ENCODE measurements at regions not wholly inside any gene's neighbourhood (a gene's known extent, or its start where the extent isn't known, plus 50 kb on each side); places are given as distances from the start of the nearest gene placed in this dataset.
"Not testable (repeated sequence)": the region's sequence is repeated elsewhere in the genome, so short reads cannot be mapped to it uniquely, and the experiment has no call there.

DNA sequence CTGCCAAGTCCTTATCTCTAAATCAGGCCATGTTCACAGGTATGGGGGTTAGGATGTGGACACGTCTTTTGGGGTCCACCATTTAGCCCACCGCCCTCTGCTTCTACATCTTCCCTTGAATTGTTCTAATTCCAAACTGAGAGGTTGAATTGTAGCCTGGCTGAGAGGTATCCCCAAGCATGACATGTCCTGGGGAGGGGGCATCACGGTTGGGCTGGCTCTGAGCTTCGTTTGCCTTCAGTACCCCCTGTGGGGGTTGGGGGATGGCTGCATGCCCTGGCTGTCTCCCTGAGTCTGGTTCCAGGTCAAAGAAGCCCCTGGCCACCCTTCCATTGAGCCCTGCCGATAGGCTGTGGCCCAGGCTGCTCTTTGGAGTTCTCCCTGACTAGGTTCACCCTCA lies 204.6 kb downstream of the GLRX3 start:
- no peaks in the 10 kb centered on the region for H3K27me3 ChIP-seq (replicated peaks; ENCODE audit: control insufficient read depth, insufficient read depth, low read length, poor library complexity, severe bottlenecking)
- no peak overlapping the region for H3K27ac ChIP-seq (ENCODE audit: insufficient read depth, low read length, poor library complexity, severe bottlenecking)
- no peaks in the 10 kb centered on the region for H3K36me3 ChIP-seq (ENCODE audit: control insufficient read depth, insufficient read depth, low read length)
- H3K4me3 ChIP-seq (ENCODE audit: insufficient read depth, low read depth, low read length, poor library complexity, severe bottlenecking), result no peak overlapping the region
- no peaks in the 10 kb centered on the region for H3K4me1 ChIP-seq (ENCODE audit: control insufficient read depth, insufficient read depth, low read length, poor library complexity, severe bottlenecking)
- no peak for DNase-seq
- H3K9me3 ChIP-seq (ENCODE audit: control insufficient read depth, low read length), result no peaks in the 10 kb centered on the region

DNA sequence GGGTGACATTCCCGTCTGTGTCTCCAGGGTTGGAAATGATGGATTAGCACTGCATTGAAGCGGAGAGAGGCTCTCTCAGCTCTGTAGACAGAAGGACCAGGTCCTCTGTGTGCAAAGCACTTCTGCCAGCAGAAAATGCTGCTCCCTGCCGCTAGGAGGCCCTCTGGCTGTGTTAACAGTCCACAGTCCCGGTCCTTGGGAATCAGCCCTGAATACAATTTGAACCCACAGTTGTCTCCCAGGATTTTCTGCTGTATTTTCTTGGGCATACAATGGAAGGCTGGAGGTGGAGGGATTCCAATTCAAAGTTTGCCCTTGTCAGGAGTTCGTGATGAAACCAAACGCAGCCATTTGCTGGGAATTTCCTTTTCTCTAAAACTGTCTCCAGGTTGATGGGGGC lies 205.2 kb downstream of the GLRX3 start:
- H3K27me3 ChIP-seq (replicated peaks; ENCODE audit: control insufficient read depth, insufficient read depth, low read length, poor library complexity, severe bottlenecking), result no peaks in the 10 kb centered on the region
- no peak for DNase-seq
- no peak overlapping the region for H3K27ac ChIP-seq (ENCODE audit: insufficient read depth, low read length, poor library complexity, severe bottlenecking)
- H3K4me1 ChIP-seq (ENCODE audit: control insufficient read depth, insufficient read depth, low read length, poor library complexity, severe bottlenecking), result no peaks in the 10 kb centered on the region
- H3K4me3 ChIP-seq (ENCODE audit: insufficient read depth, low read depth, low read length, poor library complexity, severe bottlenecking), result no peak overlapping the region
- H3K36me3 ChIP-seq (ENCODE audit: control insufficient read depth, insufficient read depth, low read length), result no peaks in the 10 kb centered on the region
- H3K9me3 ChIP-seq (ENCODE audit: control insufficient read depth, low read length), result no peaks in the 10 kb centered on the region

DNA sequence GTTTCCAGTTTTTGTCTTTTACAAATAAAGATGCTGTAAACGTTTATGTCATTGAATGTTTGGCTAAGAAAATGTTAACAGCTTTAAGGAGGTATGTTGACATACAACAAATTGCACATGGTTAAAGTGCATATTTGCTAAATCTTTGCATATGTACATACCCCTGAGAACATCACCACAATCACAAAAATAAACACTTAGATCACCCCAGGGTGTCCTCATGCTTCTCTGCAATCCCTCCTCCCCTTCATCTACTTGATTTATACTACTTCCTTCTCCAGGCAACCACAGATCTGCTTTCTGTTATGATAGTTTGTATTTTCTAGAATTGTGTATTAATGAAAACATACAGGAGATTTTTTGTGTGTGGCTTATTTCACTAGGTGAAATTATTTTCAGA lies 209.5 kb downstream of the GLRX3 start:
- H3K27ac ChIP-seq (ENCODE audit: insufficient read depth, low read length, poor library complexity, severe bottlenecking), result no peak overlapping the region
- H3K4me3 ChIP-seq (ENCODE audit: insufficient read depth, low read depth, low read length, poor library complexity, severe bottlenecking), result no peak overlapping the region
- no peaks in the 10 kb centered on the region for H3K4me1 ChIP-seq (ENCODE audit: control insufficient read depth, insufficient read depth, low read length, poor library complexity, severe bottlenecking)
- H3K9me3 ChIP-seq (ENCODE audit: control insufficient read depth, low read length), result no peaks in the 10 kb centered on the region
- H3K36me3 ChIP-seq (ENCODE audit: control insufficient read depth, insufficient read depth, low read length), result no peaks in the 10 kb centered on the region
- H3K27me3 ChIP-seq (replicated peaks; ENCODE audit: control insufficient read depth, insufficient read depth, low read length, poor library complexity, severe bottlenecking), result no peaks in the 10 kb centered on the region
- no peak for DNase-seq

DNA sequence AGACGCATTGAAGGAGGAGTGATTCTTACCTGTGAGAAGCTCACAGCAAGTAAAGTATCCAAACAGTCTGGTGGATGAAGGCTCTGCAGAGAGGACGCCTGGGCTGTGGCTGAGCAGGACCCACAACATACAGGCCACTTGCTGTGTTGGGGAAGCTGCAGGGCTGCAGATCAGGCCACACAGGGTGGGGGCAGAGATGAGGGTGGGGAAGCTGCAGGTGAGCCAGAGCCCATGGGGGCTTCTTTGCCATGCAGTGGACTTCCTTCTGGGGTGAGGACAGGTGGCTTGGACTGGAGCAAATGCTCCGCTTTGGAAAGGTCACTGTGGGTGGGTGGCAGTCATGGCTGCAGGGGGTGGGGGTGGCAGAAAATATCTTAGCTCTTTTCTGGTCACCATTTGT lies 214.8 kb downstream of the GLRX3 start:
- no peaks in the 10 kb centered on the region for H3K4me1 ChIP-seq (ENCODE audit: control insufficient read depth, insufficient read depth, low read length, poor library complexity, severe bottlenecking)
- H3K36me3 ChIP-seq (ENCODE audit: control insufficient read depth, insufficient read depth, low read length), result no peaks in the 10 kb centered on the region
- no peak overlapping the region for H3K4me3 ChIP-seq (ENCODE audit: insufficient read depth, low read depth, low read length, poor library complexity, severe bottlenecking)
- H3K27me3 ChIP-seq (replicated peaks; ENCODE audit: control insufficient read depth, insufficient read depth, low read length, poor library complexity, severe bottlenecking), result no peaks in the 10 kb centered on the region
- no peak overlapping the region for H3K27ac ChIP-seq (ENCODE audit: insufficient read depth, low read length, poor library complexity, severe bottlenecking)
- H3K9me3 ChIP-seq (ENCODE audit: control insufficient read depth, low read length), result no peaks in the 10 kb centered on the region
- DNase-seq, result no peak

GRCh38 chr10:130351466-130352290 lies 215.5 kb downstream of the GLRX3 start:
- Histone ChIP-seq H3K4me1 (ENCODE audit: control insufficient read depth, insufficient read depth, low read length, poor library complexity, severe bottlenecking) (no peaks in the 10 kb centered on the region), H3K4me3 (ENCODE audit: insufficient read depth, low read depth, low read length, poor library complexity, severe bottlenecking) (no peak overlapping the region), H3K36me3 (ENCODE audit: control insufficient read depth, insufficient read depth, low read length) (no peaks in the 10 kb centered on the region), H3K9me3 (ENCODE audit: control insufficient read depth, low read length) (no peaks in the 10 kb centered on the region), H3K27ac (ENCODE audit: insufficient read depth, low read length, poor library complexity, severe bottlenecking) (no peak overlapping the region), H3K27me3 (replicated peaks; ENCODE audit: control insufficient read depth, insufficient read depth, low read length, poor library complexity, severe bottlenecking) (no peaks in the 10 kb centered on the region)
- DNase-seq, result no peak

DNA sequence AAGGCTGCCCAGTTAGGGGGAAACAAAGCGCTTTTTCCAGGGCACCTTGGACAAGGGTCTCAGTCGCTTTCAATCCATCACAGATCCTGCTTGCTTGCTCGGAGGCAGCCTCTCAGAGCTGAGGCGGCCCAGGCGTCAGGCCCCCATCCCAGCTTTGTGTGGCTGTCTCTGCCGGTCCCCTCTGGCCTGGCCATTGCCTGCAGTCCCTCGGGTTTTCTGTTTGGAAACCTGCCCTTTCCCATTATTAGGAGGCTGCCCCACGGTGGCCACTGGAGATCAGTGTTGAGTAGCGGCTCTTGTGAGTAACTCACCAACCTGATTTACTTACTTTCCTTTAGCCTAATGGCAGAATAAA lies 216.1 kb downstream of the GLRX3 start:
- Histone ChIP-seq H3K9me3 (ENCODE audit: control insufficient read depth, low read length) (no peaks in the 10 kb centered on the region), H3K27ac (ENCODE audit: insufficient read depth, low read length, poor library complexity, severe bottlenecking) (no peak overlapping the region), H3K27me3 (replicated peaks; ENCODE audit: control insufficient read depth, insufficient read depth, low read length, poor library complexity, severe bottlenecking) (no peaks in the 10 kb centered on the region), H3K4me1 (ENCODE audit: control insufficient read depth, insufficient read depth, low read length, poor library complexity, severe bottlenecking) (no peaks in the 10 kb centered on the region), H3K4me3 (ENCODE audit: insufficient read depth, low read depth, low read length, poor library complexity, severe bottlenecking) (no peak overlapping the region), H3K36me3 (ENCODE audit: control insufficient read depth, insufficient read depth, low read length) (no peaks in the 10 kb centered on the region)
- DNase-seq, result no peak

DNA sequence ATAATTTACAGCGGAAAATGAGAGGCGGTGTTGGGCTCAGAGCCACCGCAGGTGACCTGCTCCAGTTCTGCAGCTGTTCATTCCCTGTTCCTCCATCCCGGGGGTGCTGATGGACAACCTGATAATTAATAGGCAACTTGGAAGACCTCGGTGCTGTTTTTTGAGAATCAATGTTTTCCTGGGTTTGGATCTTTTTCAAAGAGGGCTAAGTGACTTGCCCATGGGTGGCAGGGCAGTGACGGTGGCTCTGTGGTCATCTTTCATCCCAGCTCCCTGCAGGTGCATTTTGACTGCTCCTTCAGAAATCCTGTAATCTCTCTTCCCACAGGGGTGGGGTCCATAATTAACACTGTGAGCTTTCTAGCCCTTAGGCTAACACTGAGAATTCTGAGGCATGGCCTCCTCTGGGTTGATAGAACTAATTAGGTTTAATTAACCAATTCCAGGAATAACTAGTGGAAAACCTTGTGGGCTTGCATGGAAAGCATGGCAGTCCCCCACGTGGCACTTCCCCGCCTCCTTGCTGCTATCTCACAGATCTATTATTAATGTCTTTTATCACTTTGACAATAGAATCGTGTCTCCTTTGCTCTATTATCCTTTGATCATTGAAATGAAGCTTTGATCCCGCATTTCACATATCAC lies 217.9 kb downstream of the GLRX3 start:
- no peaks in the 10 kb centered on the region for H3K9me3 ChIP-seq (ENCODE audit: control insufficient read depth, low read length)

DNA sequence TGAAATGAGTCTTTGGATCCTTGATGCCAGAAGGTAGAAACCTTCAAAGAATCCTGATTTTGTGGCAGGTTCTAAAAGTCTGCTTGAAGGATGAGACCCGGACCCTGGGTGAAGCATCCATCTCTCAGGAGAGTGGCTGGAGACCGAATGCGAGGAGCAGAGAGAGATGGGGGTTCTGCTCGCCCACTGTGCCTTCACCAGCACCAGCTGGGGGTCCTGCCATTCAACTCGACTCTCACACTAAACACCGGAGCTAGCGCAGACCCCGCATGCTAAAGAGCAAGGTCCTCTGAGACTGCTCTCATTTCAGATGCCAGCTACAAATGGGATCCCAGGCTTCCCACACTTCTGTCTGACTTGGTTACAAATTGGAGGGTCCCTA lies 218.4 kb downstream of the GLRX3 start:
- DNase-seq, result no peak
- no peak overlapping the region for H3K27ac ChIP-seq (ENCODE audit: insufficient read depth, low read length, poor library complexity, severe bottlenecking)
- H3K9me3 ChIP-seq (ENCODE audit: control insufficient read depth, low read length), result no peaks in the 10 kb centered on the region
- no peaks in the 10 kb centered on the region for H3K4me1 ChIP-seq (ENCODE audit: control insufficient read depth, insufficient read depth, low read length, poor library complexity, severe bottlenecking)
- no peak overlapping the region for H3K4me3 ChIP-seq (ENCODE audit: insufficient read depth, low read depth, low read length, poor library complexity, severe bottlenecking)
- H3K36me3 ChIP-seq (ENCODE audit: control insufficient read depth, insufficient read depth, low read length), result no peaks in the 10 kb centered on the region
- H3K27me3 ChIP-seq (replicated peaks; ENCODE audit: control insufficient read depth, insufficient read depth, low read length, poor library complexity, severe bottlenecking), result no peaks in the 10 kb centered on the region

More for the DNA sequence above, 217.9 kb downstream of the GLRX3 start:
- H3K27ac ChIP-seq (ENCODE audit: insufficient read depth, low read length, poor library complexity, severe bottlenecking), result no peak overlapping the region
- H3K27me3 ChIP-seq (replicated peaks; ENCODE audit: control insufficient read depth, insufficient read depth, low read length, poor library complexity, severe bottlenecking), result no peaks in the 10 kb centered on the region
- H3K36me3 ChIP-seq (ENCODE audit: control insufficient read depth, insufficient read depth, low read length), result no peaks in the 10 kb centered on the region
- DNase-seq, result no peak
- H3K4me1 ChIP-seq (ENCODE audit: control insufficient read depth, insufficient read depth, low read length, poor library complexity, severe bottlenecking), result no peaks in the 10 kb centered on the region
- H3K4me3 ChIP-seq (ENCODE audit: insufficient read depth, low read depth, low read length, poor library complexity, severe bottlenecking), result no peak overlapping the region

DNA sequence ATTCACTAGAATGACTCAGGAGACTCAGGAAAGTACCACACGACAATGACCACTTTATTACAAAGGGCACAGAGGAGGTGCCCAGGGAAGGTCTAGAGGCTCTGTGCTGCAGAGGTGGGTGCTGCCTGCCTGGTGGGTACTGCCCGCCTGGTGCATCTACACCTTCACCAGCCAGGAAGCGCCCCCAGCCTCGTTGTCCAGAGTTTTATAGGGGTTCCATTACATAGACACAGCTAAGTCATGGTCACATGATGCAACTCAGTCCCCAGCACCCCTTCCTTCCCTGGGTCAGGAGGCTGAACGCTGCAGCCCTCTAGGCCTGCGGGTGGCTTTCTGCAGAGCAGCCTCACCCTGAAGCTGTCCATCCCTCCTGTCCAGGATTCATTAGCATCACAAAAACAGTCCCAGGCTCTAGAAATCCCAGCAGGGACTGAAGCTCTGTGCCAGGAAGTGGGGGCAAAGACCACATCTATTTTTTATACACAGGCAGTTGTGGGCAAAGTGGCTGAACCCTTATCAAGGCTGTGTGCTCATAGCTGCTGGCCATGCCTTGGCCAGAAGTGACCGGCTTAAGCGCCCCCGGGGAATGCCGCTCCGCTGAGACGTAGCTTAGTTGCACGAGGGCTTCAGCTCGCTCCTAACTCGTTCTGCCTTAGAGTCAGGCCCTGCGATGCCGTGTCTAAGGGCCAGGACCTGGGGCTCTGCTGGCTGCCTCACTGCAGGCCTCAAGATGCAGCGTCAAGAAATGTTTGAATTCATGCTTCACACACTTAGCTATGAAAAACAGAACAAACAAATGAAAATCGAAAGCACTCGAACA lies 219.0 kb downstream of the GLRX3 start:
- Histone ChIP-seq H3K36me3 (ENCODE audit: control insufficient read depth, insufficient read depth, low read length) (no peaks in the 10 kb centered on the region), H3K4me3 (ENCODE audit: insufficient read depth, low read depth, low read length, poor library complexity, severe bottlenecking) (no peak overlapping the region), H3K27ac (ENCODE audit: insufficient read depth, low read length, poor library complexity, severe bottlenecking) (no peak overlapping the region), H3K4me1 (ENCODE audit: control insufficient read depth, insufficient read depth, low read length, poor library complexity, severe bottlenecking) (no peaks in the 10 kb centered on the region), H3K27me3 (replicated peaks; ENCODE audit: control insufficient read depth, insufficient read depth, low read length, poor library complexity, severe bottlenecking) (no peaks in the 10 kb centered on the region), H3K9me3 (ENCODE audit: control insufficient read depth, low read length) (no peaks in the 10 kb centered on the region)
- DNase-seq, result no peak

DNA sequence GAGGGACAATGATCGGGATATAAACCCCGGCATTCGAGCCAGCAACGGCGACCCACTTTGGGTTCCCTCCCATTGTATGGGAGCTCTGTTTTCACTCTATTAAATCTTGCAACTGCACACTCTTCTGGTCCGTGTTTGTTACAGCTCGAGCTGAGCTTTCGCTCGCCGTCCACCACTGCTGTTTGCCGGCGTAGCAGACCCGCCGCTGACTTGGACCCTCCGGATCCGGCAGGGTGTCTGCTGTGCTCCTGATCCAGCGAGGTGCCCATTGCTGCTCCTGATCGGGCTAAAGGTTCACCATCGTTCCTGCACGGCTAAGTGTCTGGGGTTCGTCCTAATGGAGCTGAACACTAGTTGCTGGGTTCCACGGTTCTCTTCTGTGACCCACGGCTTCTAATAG lies 220.2 kb downstream of the GLRX3 start:
- H3K27me3 ChIP-seq (replicated peaks; ENCODE audit: control insufficient read depth, insufficient read depth, low read length, poor library complexity, severe bottlenecking); H3K27ac ChIP-seq (ENCODE audit: insufficient read depth, low read length, poor library complexity, severe bottlenecking); DNase-seq; H3K4me3 ChIP-seq (ENCODE audit: insufficient read depth, low read depth, low read length, poor library complexity, severe bottlenecking); H3K4me1 ChIP-seq (ENCODE audit: control insufficient read depth, insufficient read depth, low read length, poor library complexity, severe bottlenecking); H3K36me3 ChIP-seq (ENCODE audit: control insufficient read depth, insufficient read depth, low read length); H3K9me3 ChIP-seq (ENCODE audit: control insufficient read depth, low read length): not testable (repeated sequence)

Data from effector memory CD4-positive, alpha-beta T cell (primary cell).